ENCODE measurements at regions not wholly inside any gene's neighbourhood (a gene's known extent, or its start where the extent isn't known, plus 50 kb on each side); places are given as distances from the start of the nearest gene placed in this dataset.

DNA sequence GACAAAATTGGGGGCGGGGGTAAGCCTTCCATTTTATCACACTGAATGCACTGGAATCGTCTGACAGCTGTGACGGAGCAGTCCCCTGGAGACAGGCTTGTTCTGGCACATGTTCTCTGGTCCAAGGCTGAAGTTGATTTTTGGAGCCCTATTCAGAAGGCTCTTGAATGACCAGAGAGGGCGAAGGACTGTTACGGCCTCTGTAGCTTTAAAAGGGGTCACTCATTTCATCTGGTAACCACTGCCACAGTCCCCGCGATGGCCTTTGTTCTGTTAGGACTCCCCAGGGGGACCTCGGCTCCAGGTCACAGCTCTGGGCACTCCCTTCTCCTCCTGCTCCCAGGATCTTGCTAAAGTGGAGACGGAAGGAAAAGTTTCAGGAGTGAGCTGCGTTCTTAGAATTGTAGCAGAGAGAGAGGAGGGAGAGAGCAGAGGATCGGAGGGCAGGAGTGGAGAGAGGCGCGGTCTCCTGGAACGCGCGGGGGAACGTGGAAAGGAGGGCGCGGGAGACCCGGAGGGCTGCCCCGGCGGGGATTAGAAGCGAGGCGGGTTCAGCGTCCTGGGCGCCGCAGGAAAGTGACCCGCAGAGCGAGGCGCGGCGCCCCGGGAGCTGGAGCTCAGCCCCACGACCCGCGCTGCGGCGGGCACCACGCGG, 134.3 kb upstream of the MYO16 start:
- no peak overlapping the region for H3K56ac ChIP-seq (ENCODE audit: insufficient read length, low read depth, low read length)
- no peaks in the 10 kb centered on the region for H3K9me3 ChIP-seq (ENCODE audit: control insufficient read depth, low read depth, low read length)
- H3K23me2 ChIP-seq (ENCODE audit: insufficient read length, low read depth, low read length, poor library complexity, severe bottlenecking), result peaks cover 19% of the 10 kb centered on the region
- no peak overlapping the region for H2BK20ac ChIP-seq (ENCODE audit: low read depth, low read length, poor library complexity, severe bottlenecking)
- H2BK12ac ChIP-seq (ENCODE audit: insufficient read length, low read depth, low read length), result no peak overlapping the region
- H3K4ac ChIP-seq (ENCODE audit: low read depth, low read length), result no peak overlapping the region
- Mint-ChIP-seq H3K4me3 (peak overlapping the region; percentile 74 to 92), H3K27me3 (ENCODE audit: low read depth) (peaks cover 79% of the 10 kb centered on the region), H3K36me3 (ENCODE audit: insufficient read depth in 1 of 3, low read depth in 3 of 3) (no peaks in the 10 kb centered on the region), H3K9me3 (no peaks in the 10 kb centered on the region; a peak in 2 of 5 replicates), H3K27ac (no peak overlapping the region), H3K4me1 (peaks cover 13 to 15% of the 10 kb centered on the region in 2 experiments)
- H4K8ac ChIP-seq (replicated peaks; ENCODE audit: insufficient read length, low read depth, low read length), result no peak overlapping the region
- H4K20me1 ChIP-seq (ENCODE audit: control insufficient read depth, insufficient read depth, insufficient read length), result no peaks in the 10 kb centered on the region
- no peak overlapping the region for H2AFZ ChIP-seq (ENCODE audit: low read length)
- H2BK5ac ChIP-seq (ENCODE audit: insufficient read length, low read length), result no peak overlapping the region
- no peak overlapping the region for H2BK15ac ChIP-seq (ENCODE audit: low read depth, low read length)
- H3K79me1 ChIP-seq (ENCODE audit: insufficient read depth, low read depth, low read length, poor library complexity, severe bottlenecking), result no peaks in the 10 kb centered on the region
- peak; percentile 37 for DNase-seq
- H2BK120ac ChIP-seq (ENCODE audit: low read depth, low read length, poor library complexity, severe bottlenecking), result no peak overlapping the region
- TF ChIP-seq, protein P1, sequence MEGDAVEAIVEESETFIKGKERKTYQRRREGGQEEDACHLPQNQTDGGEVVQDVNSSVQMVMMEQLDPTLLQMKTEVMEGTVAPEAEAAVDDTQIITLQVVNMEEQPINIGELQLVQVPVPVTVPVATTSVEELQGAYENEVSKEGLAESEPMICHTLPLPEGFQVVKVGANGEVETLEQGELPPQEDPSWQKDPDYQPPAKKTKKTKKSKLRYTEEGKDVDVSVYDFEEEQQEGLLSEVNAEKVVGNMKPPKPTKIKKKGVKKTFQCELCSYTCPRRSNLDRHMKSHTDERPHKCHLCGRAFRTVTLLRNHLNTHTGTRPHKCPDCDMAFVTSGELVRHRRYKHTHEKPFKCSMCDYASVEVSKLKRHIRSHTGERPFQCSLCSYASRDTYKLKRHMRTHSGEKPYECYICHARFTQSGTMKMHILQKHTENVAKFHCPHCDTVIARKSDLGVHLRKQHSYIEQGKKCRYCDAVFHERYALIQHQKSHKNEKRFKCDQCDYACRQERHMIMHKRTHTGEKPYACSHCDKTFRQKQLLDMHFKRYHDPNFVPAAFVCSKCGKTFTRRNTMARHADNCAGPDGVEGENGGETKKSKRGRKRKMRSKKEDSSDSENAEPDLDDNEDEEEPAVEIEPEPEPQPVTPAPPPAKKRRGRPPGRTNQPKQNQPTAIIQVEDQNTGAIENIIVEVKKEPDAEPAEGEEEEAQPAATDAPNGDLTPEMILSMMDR (conservative IDR thresholded peaks at IDR 0.05), result no peak
- H3K4me2 ChIP-seq (ENCODE audit: insufficient read depth, insufficient read length, low read length), result peak overlapping the region; percentile 75
- H3K4me1 ChIP-seq (ENCODE audit: insufficient read depth, low read length), result no peaks in the 10 kb centered on the region
- no peak overlapping the region for H4K91ac ChIP-seq (ENCODE audit: insufficient read length, low read depth, low read length)
- no peak overlapping the region for H3K9ac ChIP-seq (ENCODE audit: extremely low read depth, insufficient read length, low read length)
- no peak overlapping the region for H3K14ac ChIP-seq (ENCODE audit: insufficient read depth, low read length)
- H4K5ac ChIP-seq (ENCODE audit: insufficient read length, low read depth, low read length), result no peak overlapping the region
- no peak overlapping the region for H2AK5ac ChIP-seq (ENCODE audit: insufficient read length, low read length)
- H3K23ac ChIP-seq (ENCODE audit: insufficient read length, low read depth, low read length), result no peak overlapping the region
- peaks cover 24% of the 10 kb centered on the region for H3K27me3 ChIP-seq (ENCODE audit: insufficient read depth, low read length)
- H3K18ac ChIP-seq (ENCODE audit: insufficient read length, low read depth, low read length), result no peak overlapping the region
- H3K27ac ChIP-seq (ENCODE audit: insufficient read length, low read depth, low read length), result no peak overlapping the region
- WGBS (ENCODE audit: extremely low coverage, insufficient read length, low lambda C conversion rate), result no CpG with 5 or more reads among the region's 40 CpGs
- no peaks in the 10 kb centered on the region for H3K79me2 ChIP-seq (ENCODE audit: insufficient read depth, low read length)
- no peak overlapping the region for H3T11ph ChIP-seq (ENCODE audit: low read length)
